Kidney (tissue), 13 donors: ENCODE measurements at regions not wholly inside any gene's neighbourhood (a gene's known extent, or its start where the extent isn't known, plus 50 kb on each side); places are given as distances from the start of the nearest gene placed in this dataset.

Experiments
- DNase-seq, 5 donors: peaks; one replicate each; pipeline ENCODE4 v3.0.0-alpha.2; 2013 to 2020
- FAIRE-seq: peaks from 2 replicates; lab custom pipeline; 2012; peaks lifted over from hg19 to GRCh38; lab: Jason Lieb, UNC
- H3K27ac ChIP-seq, 2 donors: one replicate each; pipeline ENCODE4 v1.7.0; 2013; ENCODE audit warnings: low read depth in 2 of 2, low read length in 2 of 2, inconsistent platforms in 1 of 2
- H3K27me3 ChIP-seq: one replicate; pipeline ENCODE4 v1.7.1; 2013; ENCODE audit warnings: low read length, inconsistent platforms; ENCODE audit not compliant: control insufficient read depth, insufficient read depth
- H3K36me3 ChIP-seq, 3 donors: one replicate each; pipeline versions ENCODE4 v1.7.0 to v1.7.1; 2013; ENCODE audit warnings: low read length in 3 of 3, control low read depth in 1 of 3, inconsistent platforms in 1 of 3; ENCODE audit not compliant: insufficient read depth in 3 of 3, control insufficient read depth in 2 of 3
- H3K4me1 ChIP-seq, 3 donors: one replicate each; pipeline versions ENCODE4 v1.7.0 to v1.7.1; 2013; ENCODE audit warnings: low read length in 3 of 3, inconsistent platforms in 1 of 3, low read depth in 1 of 3; ENCODE audit not compliant: control insufficient read depth in 2 of 3, insufficient read depth in 2 of 3
- H3K4me3 ChIP-seq, 3 donors: one replicate each; pipeline versions ENCODE4 v1.7.0 to v1.8.1; 2013; ENCODE audit warnings: low read length in 3 of 3, control low read depth in 1 of 3, inconsistent platforms in 1 of 3
- H3K9ac ChIP-seq, 3 donors: one replicate each; pipeline versions ENCODE4 v1.7.0 to v1.7.1; 2013; ENCODE audit warnings: low read length in 3 of 3, control low read depth in 1 of 3, inconsistent platforms in 1 of 3
- H3K9me3 ChIP-seq, 3 donors: one replicate each; pipeline versions ENCODE4 v1.7.0 to v1.7.1; 2013; ENCODE audit warnings: low read length in 3 of 3, control low read depth in 1 of 3, inconsistent platforms in 1 of 3; ENCODE audit not compliant: control insufficient read depth in 2 of 3, insufficient read depth in 1 of 3
- intact Hi-C: fragments of 100-400 bp; cut with DNase I; formaldehyde crosslinking; loops from one replicate; pipeline ENCODE4 v1.11.1; 2022
- TF ChIP-seq, protein P1 (sequence below): IDR thresholded peaks from 3 replicates; pipeline ENCODE4 v1.5.1; 2012; ENCODE audit warnings: mild to moderate bottlenecking, moderate library complexity, borderline replicate concordance; ENCODE audit not compliant: insufficient read depth; ENCODE audit errors: extremely low read depth
- donor health status: control.
- donor health status: control.
- donor health status: control.
- donor health status: control.
- donor health status: control.
- donor health status: DM: yes; HTN: yes; CAD: no.
- donor health status: Normal renal cell carcinoma (clear cell type).

DNA sequence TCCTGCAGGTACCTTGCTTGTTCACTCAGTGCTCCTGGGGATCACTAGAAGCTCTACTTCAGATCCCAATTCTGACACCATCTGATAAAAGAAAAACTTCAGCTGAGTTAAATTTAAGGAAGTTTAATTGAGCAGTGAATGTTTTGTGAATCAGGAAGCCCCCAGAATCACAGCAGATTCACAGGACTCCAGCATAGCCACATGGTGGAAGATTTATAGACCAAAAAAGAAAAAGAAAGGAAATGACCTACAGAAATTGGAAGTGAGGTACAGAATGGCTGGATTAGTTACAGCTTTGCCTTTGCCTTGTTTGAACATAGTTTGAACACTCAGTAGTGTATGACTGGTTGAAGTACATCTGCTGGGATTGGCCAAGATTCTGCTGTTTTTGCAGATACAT lies 182.7 kb upstream of the SCN7A start:
- Histone ChIP-seq H3K27ac (no peak overlapping the region), H3K4me3 (no peak overlapping the region), H3K4me1 (no peaks in the 10 kb centered on the region), H3K9ac (no peak overlapping the region), H3K36me3 (no peaks in the 10 kb centered on the region), H3K27me3 (no peaks in the 10 kb centered on the region), H3K9me3 (no peaks in the 10 kb centered on the region)
- FAIRE-seq (no peak), DNase-seq (no peak)
- TF ChIP-seq, protein P1, sequence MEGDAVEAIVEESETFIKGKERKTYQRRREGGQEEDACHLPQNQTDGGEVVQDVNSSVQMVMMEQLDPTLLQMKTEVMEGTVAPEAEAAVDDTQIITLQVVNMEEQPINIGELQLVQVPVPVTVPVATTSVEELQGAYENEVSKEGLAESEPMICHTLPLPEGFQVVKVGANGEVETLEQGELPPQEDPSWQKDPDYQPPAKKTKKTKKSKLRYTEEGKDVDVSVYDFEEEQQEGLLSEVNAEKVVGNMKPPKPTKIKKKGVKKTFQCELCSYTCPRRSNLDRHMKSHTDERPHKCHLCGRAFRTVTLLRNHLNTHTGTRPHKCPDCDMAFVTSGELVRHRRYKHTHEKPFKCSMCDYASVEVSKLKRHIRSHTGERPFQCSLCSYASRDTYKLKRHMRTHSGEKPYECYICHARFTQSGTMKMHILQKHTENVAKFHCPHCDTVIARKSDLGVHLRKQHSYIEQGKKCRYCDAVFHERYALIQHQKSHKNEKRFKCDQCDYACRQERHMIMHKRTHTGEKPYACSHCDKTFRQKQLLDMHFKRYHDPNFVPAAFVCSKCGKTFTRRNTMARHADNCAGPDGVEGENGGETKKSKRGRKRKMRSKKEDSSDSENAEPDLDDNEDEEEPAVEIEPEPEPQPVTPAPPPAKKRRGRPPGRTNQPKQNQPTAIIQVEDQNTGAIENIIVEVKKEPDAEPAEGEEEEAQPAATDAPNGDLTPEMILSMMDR: no peak
- intact Hi-C loops: no loop called here

DNA sequence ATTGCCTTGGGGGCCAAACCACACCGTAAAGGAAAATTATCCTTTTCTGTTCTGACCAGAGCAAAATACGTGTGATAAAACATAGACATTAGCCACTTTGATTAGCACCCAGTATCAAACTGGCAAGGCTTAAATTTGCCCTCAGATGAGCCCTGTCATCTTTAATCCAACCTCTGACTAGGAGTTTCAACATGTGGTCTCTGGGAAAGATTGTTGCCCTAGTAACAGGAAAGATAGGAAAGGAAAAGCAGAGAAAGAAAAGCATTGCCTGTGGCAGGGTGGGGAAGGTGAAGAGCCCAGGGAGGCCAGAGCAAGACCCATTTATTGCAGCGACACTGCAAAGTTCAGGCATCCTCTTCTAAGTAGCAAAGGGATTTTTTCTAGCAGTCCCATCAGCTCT lies 181.5 kb upstream of the SCN7A start:
- H3K27me3 ChIP-seq: no peaks in the 10 kb centered on the region
- intact Hi-C loops: no loop called here
- H3K9ac ChIP-seq: no peak overlapping the region
- DNase-seq (no peak), FAIRE-seq (no peak)
- no peaks in the 10 kb centered on the region for H3K9me3 ChIP-seq
- no peaks in the 10 kb centered on the region for H3K4me1 ChIP-seq
- TF ChIP-seq, protein P1: no peak
- H3K36me3 ChIP-seq: no peaks in the 10 kb centered on the region
- no peak overlapping the region for H3K4me3 ChIP-seq
- H3K27ac ChIP-seq: no peak overlapping the region

DNA sequence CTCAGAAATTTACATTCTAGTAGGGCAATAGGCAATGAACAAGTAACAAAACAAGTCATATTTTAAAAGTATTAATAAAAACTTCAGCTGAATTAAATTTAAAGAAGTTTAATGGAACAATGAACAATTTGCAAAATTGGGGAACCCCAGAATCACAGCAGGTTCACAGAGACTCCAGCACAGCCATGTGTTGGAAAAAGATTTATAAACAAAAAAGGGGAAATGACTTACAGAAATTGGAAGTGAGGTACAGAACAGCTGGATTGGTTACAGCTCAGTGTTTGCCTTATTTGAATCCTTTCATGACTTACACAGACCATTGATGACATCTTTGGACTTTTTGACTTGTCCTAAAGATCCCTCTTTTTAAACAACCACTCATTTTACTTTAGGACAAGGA lies 179.9 kb upstream of the SCN7A start:
- DNase-seq (no peak), FAIRE-seq (no peak)
- Histone ChIP-seq H3K4me1 (no peaks in the 10 kb centered on the region), H3K27ac (no peak overlapping the region), H3K9ac (no peak overlapping the region), H3K36me3 (no peaks in the 10 kb centered on the region), H3K27me3 (no peaks in the 10 kb centered on the region), H3K9me3 (no peaks in the 10 kb centered on the region), H3K4me3 (no peak overlapping the region)
- TF ChIP-seq, protein P1: no peak
- intact Hi-C loops: no loop called here

DNA sequence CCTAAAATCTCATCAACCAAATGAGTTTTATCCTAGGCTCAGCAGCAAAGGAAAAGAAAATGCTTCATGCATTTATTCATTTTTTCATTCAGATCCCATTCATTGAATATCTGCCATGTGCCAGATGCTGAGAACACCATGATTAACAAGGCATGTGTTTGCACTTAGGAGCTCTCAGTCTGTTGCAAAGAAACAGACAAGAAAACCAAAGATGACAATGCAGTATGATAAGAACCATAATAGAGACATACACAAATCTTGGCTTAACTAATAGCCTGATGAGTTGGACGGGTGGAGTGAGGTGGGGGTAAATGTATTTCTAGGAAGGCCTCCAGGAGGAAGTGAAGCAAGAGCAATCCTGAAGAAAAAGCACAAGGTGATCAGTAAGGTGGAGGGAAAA lies 177.8 kb upstream of the SCN7A start:
- FAIRE-seq (no peak), DNase-seq (no peak)
- Histone ChIP-seq H3K27ac (no peak overlapping the region), H3K27me3 (no peaks in the 10 kb centered on the region), H3K9me3 (no peaks in the 10 kb centered on the region), H3K4me3 (no peak overlapping the region), H3K4me1 (no peaks in the 10 kb centered on the region), H3K36me3 (no peaks in the 10 kb centered on the region), H3K9ac (no peak overlapping the region)
- TF ChIP-seq, protein P1: no peak
- intact Hi-C loops: no loop called here
